Ovary (tissue), 7 donors: ENCODE measurements at regions not wholly inside any gene's neighbourhood (a gene's known extent, or its start where the extent isn't known, plus 50 kb on each side); places are given as distances from the start of the nearest gene placed in this dataset.

ENCODE experiments used
- DNase-seq, 5 donors: peaks; one replicate each; pipeline ENCODE4 v3.0.0-alpha.2; 2019 to 2020
- H3K27ac ChIP-seq, 2 donors: fragments of 200-600 bp; one replicate each; pipeline versions ENCODE4 v1.5.1 to v1.8.0; 2019 to 2022
- H3K27me3 ChIP-seq: fragments of 200-600 bp; one replicate; pipeline ENCODE4 v1.8.0; 2022
- H3K36me3 ChIP-seq: fragments of 200-600 bp; sonication (generic); one replicate; pipeline ENCODE4 v1.5.1; 2019
- H3K4me1 ChIP-seq: one replicate; pipeline ENCODE4 v1.8.1; 2013; ENCODE audit warnings: mild to moderate bottlenecking, moderate library complexity; ENCODE audit not compliant: insufficient read depth
- H3K4me3 ChIP-seq: fragments of 200-600 bp; sonication (generic); one replicate; pipeline ENCODE4 v1.5.1; 2017
- H3K9me3 ChIP-seq, 2 donors: fragments of 200-600 bp in 1 of 2; sonication (generic) in 1 of 2; one replicate each; pipeline versions ENCODE4 v1.5.1 to v1.8.1; 2013 to 2019; ENCODE audit warnings: mild to moderate bottlenecking in 1 of 2, moderate library complexity in 1 of 2
- CTCF ChIP-seq, 3 donors: fragments of 450-650 bp in 2 of 3; fragments of 200-600 bp in 1 of 3; IDR thresholded peaks; one replicate each; pipeline versions ENCODE4 v1.5.1 to v1.8.0; 2016 to 2022; ENCODE audit warnings: antibody characterized with exemption in 3 of 3, mild to moderate bottlenecking in 1 of 3
- EP300 ChIP-seq: sonication (generic); formaldehyde crosslinking; IDR thresholded peaks from one replicate; pipeline ENCODE4 v1.6.1; 2017; ENCODE audit warnings: antibody characterized with exemption
- POLR2A ChIP-seq: fragments of 450-650 bp; IDR thresholded peaks from one replicate; pipeline ENCODE4 v1.6.1; 2017; ENCODE audit warnings: antibody characterized with exemption, mild to moderate bottlenecking, moderate library complexity
- WGBS, 3 donors: extraction: QIAGEN DNeasy Blood & Tissue Kit in 1 of 3; methylation state at CpG; one replicate each; pipeline versions ENCODE4 v1.1.5 to v1.1.7; 2013 to 2017; 5-methylcytosine and 5-hydroxymethylcytosine counted together
- intact Hi-C, 4 donors: fragments of 100-400 bp; cut with DNase I; formaldehyde crosslinking; loops; one replicate each; pipeline versions ENCODE4 v1.11.0 to v1.15.1; 2022 to 2023
- donor health status: DM: no; HTN: no; CAD: no; lungs with moderate emphysema.
- donor health status: DM: no; HTN: no; CAD: no.
- donor health status: Bipolar disorder and iron deficiency.
- donor health status: DM: no; HTN: no; CAD: no.
- donor health status: DM: yes; HTN: yes; CAD: no.

GRCh38 chr20:20881808-20882207, 169.4 kb upstream of the RALGAPA2 start:
- intact Hi-C loops: no loop called here
- H3K27ac ChIP-seq: no peak overlapping the region
- H3K4me1 ChIP-seq: no peaks in the 10 kb centered on the region
- H3K9me3 ChIP-seq: no peaks in the 10 kb centered on the region
- 78 to 83% (median 80%) methylated on average over 2 of the region's 2 CpGs for WGBS, 3 donors
- H3K36me3 ChIP-seq: no peaks in the 10 kb centered on the region
- TF ChIP-seq CTCF (IDR thresholded peaks at IDR 0.05): no peak
- no peak for TF ChIP-seq POLR2A
- TF ChIP-seq EP300: no peak
- H3K4me3 ChIP-seq: no peak overlapping the region
- H3K27me3 ChIP-seq: no peaks in the 10 kb centered on the region
- DNase-seq: no peak

GRCh38 chr20:20877079-20877478, 164.6 kb upstream of the RALGAPA2 start:
- H3K4me3 ChIP-seq: no peak overlapping the region
- H3K4me1 ChIP-seq: no peaks in the 10 kb centered on the region
- DNase-seq: no peak
- WGBS, 3 donors: 56 to 70% (median 59%) methylated on average over 2 of the region's 2 CpGs
- no peaks in the 10 kb centered on the region for H3K27me3 ChIP-seq
- intact Hi-C loops: no loop called here
- no peaks in the 10 kb centered on the region for H3K9me3 ChIP-seq
- no peak overlapping the region for H3K27ac ChIP-seq
- no peak for TF ChIP-seq CTCF (IDR thresholded peaks at IDR 0.05)
- no peaks in the 10 kb centered on the region for H3K36me3 ChIP-seq

- Histone ChIP-seq H3K36me3 (no peaks in the 10 kb centered on the region), H3K9me3 (no peaks in the 10 kb centered on the region), H3K27ac (no peak overlapping the region), H3K27me3 (no peaks in the 10 kb centered on the region), H3K4me3 (no peak overlapping the region), H3K4me1 (no peaks in the 10 kb centered on the region)
- no peak for TF ChIP-seq CTCF (IDR thresholded peaks at IDR 0.05)
- no peak for TF ChIP-seq POLR2A
- TF ChIP-seq EP300: no peak
- intact Hi-C loops: no loop called here
- 71 to 83% (median 78%) methylated on average over 7 of the region's 7 CpGs for WGBS, 3 donors
- no peak for DNase-seq
Observed at GRCh38 chr20:20875716-20876115, 163.3 kb upstream of the RALGAPA2 start.

- WGBS, 3 donors: 13 to 31% (median 15%) methylated on average over 9 of the region's 9 CpGs
Observed at GRCh38 chr20:20872428-20872827, 160.0 kb upstream of the RALGAPA2 start.

GRCh38 chr20:20869161-20869775, 156.8 kb upstream of the RALGAPA2 start:
- Histone ChIP-seq H3K36me3 (no peaks in the 10 kb centered on the region), H3K9me3 (no peaks in the 10 kb centered on the region), H3K27me3 (no peaks in the 10 kb centered on the region), H3K27ac (no peak overlapping the region), H3K4me3 (no peak overlapping the region), H3K4me1 (no peaks in the 10 kb centered on the region)
- WGBS, 3 donors: 81 to 83% (median 81%) methylated on average over 5 of the region's 5 CpGs
- intact Hi-C loops: loop anchor here in 3 of 4 donors (10.0 kb wide), 2 partner anchors 366 to 636 kb away; no protein-coding TSS in a partner anchor
- no peak for TF ChIP-seq EP300
- no peak for DNase-seq

More at GRCh38 chr20:20872428-20872827, 160.0 kb upstream of the RALGAPA2 start:
- no peak for DNase-seq
- no peaks in the 10 kb centered on the region for H3K4me1 ChIP-seq
- H3K36me3 ChIP-seq: no peaks in the 10 kb centered on the region
- no peak overlapping the region for H3K27ac ChIP-seq
- TF ChIP-seq EP300 (no peak), POLR2A (no peak)
- H3K9me3 ChIP-seq: no peaks in the 10 kb centered on the region
- intact Hi-C loops: no loop called here
- no peaks in the 10 kb centered on the region for H3K27me3 ChIP-seq
- no peak overlapping the region for H3K4me3 ChIP-seq
